CD4-positive, alpha-beta T cell treated with Interleukin-4 for 1 hour (primary cell): ENCODE measurements at regions not wholly inside any gene's neighbourhood (a gene's known extent, or its start where the extent isn't known, plus 50 kb on each side); places are given as distances from the start of the nearest gene placed in this dataset.
"Not testable (repeated sequence)": the region's sequence is repeated elsewhere in the genome, so short reads cannot be mapped to it uniquely, and the experiment has no call there.

Experiments used
- DNase-seq, 2 donors: peaks; one replicate each; pipeline ENCODE4 v3.0.0-alpha.2; 2020 to 2022

GRCh38 chr15:25068696-25069095 is 113.9 kb downstream of the SNRPN start:
- no peak for DNase-seq

GRCh38 chr15:25070353-25070963 is 115.7 kb downstream of the SNRPN start:
- no peak for DNase-seq

- DNase-seq, result no peak
Observed at GRCh38 chr15:25072857-25073476, 118.2 kb downstream of the SNRPN start.

GRCh38 chr15:25087137-25087536 is 132.3 kb downstream of the SNRPN start:
- no peak for DNase-seq

GRCh38 chr15:25088261-25088790 is 133.5 kb downstream of the SNRPN start:
- no peak for DNase-seq

GRCh38 chr15:25089577-25089976 is 134.8 kb downstream of the SNRPN start:
- no peak for DNase-seq

- no peak for DNase-seq
Observed at GRCh38 chr15:25090073-25090733, 135.4 kb downstream of the SNRPN start.

GRCh38 chr15:25091421-25092158 is 136.8 kb downstream of the SNRPN start:
- DNase-seq, result no peak

- no peak for DNase-seq
Observed at GRCh38 chr15:25092661-25093060, 137.9 kb downstream of the SNRPN start.

- no peak for DNase-seq
Observed at GRCh38 chr15:25093455-25094029, 138.8 kb downstream of the SNRPN start.

GRCh38 chr15:25094066-25094465 is 139.3 kb downstream of the SNRPN start:
- no peak for DNase-seq

- no peak for DNase-seq
Observed at GRCh38 chr15:25094519-25094918, 139.7 kb downstream of the SNRPN start.

GRCh38 chr15:25095179-25095578 is 140.4 kb downstream of the SNRPN start:
- no peak for DNase-seq

GRCh38 chr15:25099966-25100365 is 145.2 kb downstream of the SNRPN start:
- not testable (repeated sequence) for DNase-seq

GRCh38 chr15:25106209-25106608 is 151.4 kb downstream of the SNRPN start:
- no peak for DNase-seq

- no peak for DNase-seq
Observed at GRCh38 chr15:25133804-25134203, 179.0 kb downstream of the SNRPN start.

GRCh38 chr15:25134546-25134945 is 179.8 kb downstream of the SNRPN start:
- no peak for DNase-seq

- DNase-seq, result no peak
Observed at GRCh38 chr15:25136119-25136518, 181.3 kb downstream of the SNRPN start.

GRCh38 chr15:25137013-25137412 is 182.2 kb downstream of the SNRPN start:
- DNase-seq, result no peak

GRCh38 chr15:25169318-25169717 is 214.5 kb downstream of the SNRPN start:
- no peak for DNase-seq

- peak in 1 of 2 donors; percentile 10 for DNase-seq
Observed at GRCh38 chr15:25170113-25170731, 215.4 kb downstream of the SNRPN start.

- peak in 1 of 2 donors; percentile 7 for DNase-seq
Observed at GRCh38 chr15:25170781-25171110, 216.0 kb downstream of the SNRPN start.
